Neural crest cell (in vitro differentiated cells): ENCODE measurements at regions not wholly inside any gene's neighbourhood (a gene's known extent, or its start where the extent isn't known, plus 50 kb on each side); places are given as distances from the start of the nearest gene placed in this dataset.

Experiments used
- DNase-seq: peaks from one replicate; pipeline ENCODE4 v3.0.0; 2021; ENCODE audit warnings: low read depth, mixed read lengths, low spot score
- H3K27ac Mint-ChIP-seq: one replicate; pipeline ENCODE4 v1.8.0; 2021; ENCODE audit warnings: mild to moderate bottlenecking, mixed read lengths; ENCODE audit not compliant: unreplicated experiment
- H3K27me3 Mint-ChIP-seq: 2 replicates; pipeline ENCODE4 v1.8.0; 2021; ENCODE audit warnings: low read depth, mild to moderate bottlenecking, mixed read lengths
- H3K36me3 Mint-ChIP-seq: 2 replicates; pipeline ENCODE4 v1.8.0; 2021; ENCODE audit warnings: low read depth, mild to moderate bottlenecking, mixed read lengths
- H3K4me1 Mint-ChIP-seq: 2 replicates; pipeline ENCODE4 v1.8.0; 2021; ENCODE audit warnings: mixed read lengths
- H3K4me3 Mint-ChIP-seq: one replicate; pipeline ENCODE4 v1.8.0; 2021; ENCODE audit warnings: mild to moderate bottlenecking, mixed read lengths
- H3K9me3 Mint-ChIP-seq: 2 replicates; pipeline ENCODE4 v1.8.0; 2021; ENCODE audit warnings: mixed read lengths
- TF ChIP-seq, protein P1 (sequence below): fragments of 200-600 bp; sonication (generic); conservative IDR thresholded peaks from 2 replicates; pipeline ENCODE4 v1.5.0; 2021; ENCODE audit warnings: antibody characterized with exemption, mild to moderate bottlenecking

DNA sequence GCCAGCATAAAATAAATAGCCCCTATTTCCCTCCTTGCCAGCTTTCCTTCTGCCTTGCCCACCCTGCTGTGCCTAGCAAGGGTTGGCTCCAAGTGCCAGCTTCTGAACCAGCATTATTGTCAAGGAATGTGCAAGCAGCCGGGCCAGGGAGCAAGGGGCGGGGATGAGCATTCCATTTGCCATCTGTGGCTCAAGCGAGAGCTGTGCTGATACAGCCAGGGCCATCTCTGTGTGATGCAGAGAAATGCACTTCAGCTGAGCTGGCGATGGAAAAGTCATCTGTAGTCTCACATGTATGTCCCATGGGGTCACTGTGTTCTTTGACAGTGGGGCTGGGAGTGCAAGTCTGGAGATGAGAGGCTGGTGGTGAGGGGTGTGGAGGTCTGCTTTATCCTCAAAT, 137.3 kb downstream of the SUDS3 start:
- Mint-ChIP-seq H3K4me1 (no peaks in the 10 kb centered on the region), H3K36me3 (no peaks in the 10 kb centered on the region), H3K27ac (no peak overlapping the region), H3K4me3 (no peak overlapping the region), H3K9me3 (peaks cover 5% of the 10 kb centered on the region), H3K27me3 (peaks cover 4% of the 10 kb centered on the region)
- TF ChIP-seq, protein P1, sequence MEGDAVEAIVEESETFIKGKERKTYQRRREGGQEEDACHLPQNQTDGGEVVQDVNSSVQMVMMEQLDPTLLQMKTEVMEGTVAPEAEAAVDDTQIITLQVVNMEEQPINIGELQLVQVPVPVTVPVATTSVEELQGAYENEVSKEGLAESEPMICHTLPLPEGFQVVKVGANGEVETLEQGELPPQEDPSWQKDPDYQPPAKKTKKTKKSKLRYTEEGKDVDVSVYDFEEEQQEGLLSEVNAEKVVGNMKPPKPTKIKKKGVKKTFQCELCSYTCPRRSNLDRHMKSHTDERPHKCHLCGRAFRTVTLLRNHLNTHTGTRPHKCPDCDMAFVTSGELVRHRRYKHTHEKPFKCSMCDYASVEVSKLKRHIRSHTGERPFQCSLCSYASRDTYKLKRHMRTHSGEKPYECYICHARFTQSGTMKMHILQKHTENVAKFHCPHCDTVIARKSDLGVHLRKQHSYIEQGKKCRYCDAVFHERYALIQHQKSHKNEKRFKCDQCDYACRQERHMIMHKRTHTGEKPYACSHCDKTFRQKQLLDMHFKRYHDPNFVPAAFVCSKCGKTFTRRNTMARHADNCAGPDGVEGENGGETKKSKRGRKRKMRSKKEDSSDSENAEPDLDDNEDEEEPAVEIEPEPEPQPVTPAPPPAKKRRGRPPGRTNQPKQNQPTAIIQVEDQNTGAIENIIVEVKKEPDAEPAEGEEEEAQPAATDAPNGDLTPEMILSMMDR, result no peak
- DNase-seq, result no peak

GRCh38 chr12:118514297-118514696, 137.9 kb downstream of the SUDS3 start:
- Mint-ChIP-seq H3K4me3 (no peak overlapping the region), H3K27ac (no peak overlapping the region), H3K9me3 (peaks cover 5% of the 10 kb centered on the region), H3K4me1 (no peaks in the 10 kb centered on the region), H3K36me3 (no peaks in the 10 kb centered on the region), H3K27me3 (peaks cover 4% of the 10 kb centered on the region)
- TF ChIP-seq, protein P1, result no peak
- DNase-seq, result no peak

GRCh38 chr12:118520214-118521035, 144.1 kb downstream of the SUDS3 start:
- Mint-ChIP-seq H3K4me1 (peaks cover 11% of the 10 kb centered on the region), H3K27ac (no peak overlapping the region), H3K27me3 (no peaks in the 10 kb centered on the region), H3K4me3 (no peak overlapping the region), H3K9me3 (peaks cover 3% of the 10 kb centered on the region), H3K36me3 (no peaks in the 10 kb centered on the region)
- no peak for DNase-seq
- TF ChIP-seq, protein P1, result no peak

GRCh38 chr12:118521036-118521370, 144.6 kb downstream of the SUDS3 start:
- no peak overlapping the region for H3K27ac Mint-ChIP-seq
- H3K4me3 Mint-ChIP-seq, result no peak overlapping the region
- TF ChIP-seq, protein P1, result no peak
- H3K9me3 Mint-ChIP-seq, result peaks cover 3% of the 10 kb centered on the region
- H3K36me3 Mint-ChIP-seq, result no peaks in the 10 kb centered on the region
- H3K27me3 Mint-ChIP-seq, result no peaks in the 10 kb centered on the region
- peaks cover 11% of the 10 kb centered on the region for H3K4me1 Mint-ChIP-seq
- no peak for DNase-seq

GRCh38 chr12:118524446-118524845, 148.1 kb downstream of the SUDS3 start:
- no peaks in the 10 kb centered on the region for H3K27me3 Mint-ChIP-seq
- TF ChIP-seq, protein P1, result no peak

More at GRCh38 chr12:118524446-118524845, 148.1 kb downstream of the SUDS3 start:
- peaks cover 11% of the 10 kb centered on the region for H3K4me1 Mint-ChIP-seq
- DNase-seq, result no peak
- no peak overlapping the region for H3K4me3 Mint-ChIP-seq
- no peaks in the 10 kb centered on the region for H3K9me3 Mint-ChIP-seq
- H3K36me3 Mint-ChIP-seq, result no peaks in the 10 kb centered on the region
- no peak overlapping the region for H3K27ac Mint-ChIP-seq
